ENCODE measurements at regions not wholly inside any gene's neighbourhood (a gene's known extent, or its start where the extent isn't known, plus 50 kb on each side); places are given as distances from the start of the nearest gene placed in this dataset.

GRCh38 chr18:78859686-78860085, 119.9 kb upstream of the SALL3 start:
- no peak for TF ChIP-seq CTCF (IDR thresholded peaks at IDR 0.05)
- Histone ChIP-seq H3K27me3 (no peaks in the 10 kb centered on the region), H3K4me3 (no peak overlapping the region), H3K36me3 (no peaks in the 10 kb centered on the region), H3K9me3 (no peaks in the 10 kb centered on the region), H3K27ac (no peak overlapping the region), H3K4me1 (no peaks in the 10 kb centered on the region)
- intact Hi-C loops (cut with DNase I; ENCODE audit: low total_unique reads), result no loop called here
- DNase-seq, result no peak

GRCh38 chr18:78860117-78860516, 119.5 kb upstream of the SALL3 start:
- intact Hi-C loops (cut with DNase I; ENCODE audit: low total_unique reads), result no loop called here
- Histone ChIP-seq H3K4me1 (no peaks in the 10 kb centered on the region), H3K27me3 (no peaks in the 10 kb centered on the region), H3K9me3 (no peaks in the 10 kb centered on the region), H3K4me3 (no peak overlapping the region), H3K36me3 (no peaks in the 10 kb centered on the region), H3K27ac (no peak overlapping the region)
- DNase-seq, result no peak
- no peak for TF ChIP-seq CTCF (IDR thresholded peaks at IDR 0.05)

GRCh38 chr18:78861116-78861515, 118.5 kb upstream of the SALL3 start:
- no peaks in the 10 kb centered on the region for H3K9me3 ChIP-seq
- H3K27me3 ChIP-seq, result peaks cover 0 to 3% of the 10 kb centered on the region in 2 donors
- no peak overlapping the region for H3K27ac ChIP-seq
- DNase-seq, result no peak
- no peaks in the 10 kb centered on the region for H3K4me1 ChIP-seq
- no peak overlapping the region for H3K4me3 ChIP-seq
- intact Hi-C loops (cut with DNase I; ENCODE audit: low total_unique reads), result no loop called here
- TF ChIP-seq CTCF (IDR thresholded peaks at IDR 0.05), result no peak
- no peaks in the 10 kb centered on the region for H3K36me3 ChIP-seq

- Histone ChIP-seq H3K27me3 (peaks cover 0 to 3% of the 10 kb centered on the region in 2 donors), H3K9me3 (no peaks in the 10 kb centered on the region), H3K4me1 (no peaks in the 10 kb centered on the region), H3K27ac (no peak overlapping the region), H3K4me3 (no peak overlapping the region), H3K36me3 (no peaks in the 10 kb centered on the region)
- DNase-seq, result no peak
- no peak for TF ChIP-seq CTCF (IDR thresholded peaks at IDR 0.05)
- intact Hi-C loops (cut with DNase I; ENCODE audit: low total_unique reads), result no loop called here
Measured at GRCh38 chr18:78861706-78862105, 117.9 kb upstream of the SALL3 start.

GRCh38 chr18:78862395-78862794, 117.2 kb upstream of the SALL3 start:
- H3K4me3 ChIP-seq, result no peak overlapping the region
- H3K27me3 ChIP-seq, result peaks cover 0 to 3% of the 10 kb centered on the region in 2 donors
- no peak overlapping the region for H3K27ac ChIP-seq
- DNase-seq, result no peak
- intact Hi-C loops (cut with DNase I; ENCODE audit: low total_unique reads), result no loop called here
- H3K9me3 ChIP-seq, result no peaks in the 10 kb centered on the region
- no peak for TF ChIP-seq CTCF (IDR thresholded peaks at IDR 0.05)
- no peaks in the 10 kb centered on the region for H3K4me1 ChIP-seq
- H3K36me3 ChIP-seq, result no peaks in the 10 kb centered on the region

GRCh38 chr18:78865056-78865598, 114.5 kb upstream of the SALL3 start:
- Histone ChIP-seq H3K9me3 (no peaks in the 10 kb centered on the region), H3K4me1 (no peaks in the 10 kb centered on the region), H3K36me3 (no peaks in the 10 kb centered on the region), H3K27me3 (peaks cover 0 to 3% of the 10 kb centered on the region in 2 donors), H3K27ac (no peak overlapping the region), H3K4me3 (no peak overlapping the region)
- no peak for DNase-seq
- TF ChIP-seq CTCF (IDR thresholded peaks at IDR 0.05), result no peak
- intact Hi-C loops (cut with DNase I; ENCODE audit: low total_unique reads), result no loop called here
